Kidney (tissue), 13 donors: ENCODE measurements at regions not wholly inside any gene's neighbourhood (a gene's known extent, or its start where the extent isn't known, plus 50 kb on each side); places are given as distances from the start of the nearest gene placed in this dataset.

Experiments
- DNase-seq, 5 donors: peaks; one replicate each; pipeline ENCODE4 v3.0.0-alpha.2; 2013 to 2020
- FAIRE-seq: peaks from 2 replicates; lab custom pipeline; 2012; peaks lifted over from hg19 to GRCh38; lab: Jason Lieb, UNC
- H3K27ac ChIP-seq, 2 donors: one replicate each; pipeline ENCODE4 v1.7.0; 2013; ENCODE audit warnings: low read depth in 2 of 2, low read length in 2 of 2, inconsistent platforms in 1 of 2
- H3K27me3 ChIP-seq: one replicate; pipeline ENCODE4 v1.7.1; 2013; ENCODE audit warnings: low read length, inconsistent platforms; ENCODE audit not compliant: control insufficient read depth, insufficient read depth
- H3K36me3 ChIP-seq, 3 donors: one replicate each; pipeline versions ENCODE4 v1.7.0 to v1.7.1; 2013; ENCODE audit warnings: low read length in 3 of 3, control low read depth in 1 of 3, inconsistent platforms in 1 of 3; ENCODE audit not compliant: insufficient read depth in 3 of 3, control insufficient read depth in 2 of 3
- H3K4me1 ChIP-seq, 3 donors: one replicate each; pipeline versions ENCODE4 v1.7.0 to v1.7.1; 2013; ENCODE audit warnings: low read length in 3 of 3, inconsistent platforms in 1 of 3, low read depth in 1 of 3; ENCODE audit not compliant: control insufficient read depth in 2 of 3, insufficient read depth in 2 of 3
- H3K4me3 ChIP-seq, 3 donors: one replicate each; pipeline versions ENCODE4 v1.7.0 to v1.8.1; 2013; ENCODE audit warnings: low read length in 3 of 3, control low read depth in 1 of 3, inconsistent platforms in 1 of 3
- H3K9ac ChIP-seq, 3 donors: one replicate each; pipeline versions ENCODE4 v1.7.0 to v1.7.1; 2013; ENCODE audit warnings: low read length in 3 of 3, control low read depth in 1 of 3, inconsistent platforms in 1 of 3
- H3K9me3 ChIP-seq, 3 donors: one replicate each; pipeline versions ENCODE4 v1.7.0 to v1.7.1; 2013; ENCODE audit warnings: low read length in 3 of 3, control low read depth in 1 of 3, inconsistent platforms in 1 of 3; ENCODE audit not compliant: control insufficient read depth in 2 of 3, insufficient read depth in 1 of 3
- CTCF ChIP-seq: IDR thresholded peaks from 3 replicates; pipeline ENCODE4 v1.5.1; 2012; ENCODE audit warnings: mild to moderate bottlenecking, moderate library complexity, borderline replicate concordance; ENCODE audit not compliant: insufficient read depth; ENCODE audit errors: extremely low read depth
- intact Hi-C: fragments of 100-400 bp; cut with DNase I; formaldehyde crosslinking; loops from one replicate; pipeline ENCODE4 v1.11.1; 2022
- donor health status: control.
- donor health status: control.
- donor health status: control.
- donor health status: control.
- donor health status: control.
- donor health status: DM: yes; HTN: yes; CAD: no.
- donor health status: Normal renal cell carcinoma (clear cell type).

- no peak overlapping the region for H3K9ac ChIP-seq
- FAIRE-seq: no peak
- no peaks in the 10 kb centered on the region for H3K27me3 ChIP-seq
- DNase-seq: no peak
- no peak overlapping the region for H3K4me3 ChIP-seq
- no peaks in the 10 kb centered on the region for H3K36me3 ChIP-seq
- TF ChIP-seq CTCF: no peak
- H3K4me1 ChIP-seq: no peaks in the 10 kb centered on the region
- H3K9me3 ChIP-seq: no peaks in the 10 kb centered on the region
- intact Hi-C loops: no loop called here
- H3K27ac ChIP-seq: no peak overlapping the region
Observed at GRCh38 chr6:20313051-20313450, 88.6 kb upstream of the E2F3 start.

- no peaks in the 10 kb centered on the region for H3K4me1 ChIP-seq
- DNase-seq (no peak), FAIRE-seq (no peak)
- no peaks in the 10 kb centered on the region for H3K9me3 ChIP-seq
- H3K27me3 ChIP-seq: no peaks in the 10 kb centered on the region
- intact Hi-C loops: no loop called here
- TF ChIP-seq CTCF: no peak
- no peak overlapping the region for H3K9ac ChIP-seq
- no peak overlapping the region for H3K27ac ChIP-seq
- no peaks in the 10 kb centered on the region for H3K36me3 ChIP-seq
- no peak overlapping the region for H3K4me3 ChIP-seq
Observed at GRCh38 chr6:20313960-20314530, 87.6 kb upstream of the E2F3 start.

- DNase-seq (no peak), FAIRE-seq (no peak)
- H3K4me3 ChIP-seq: no peak overlapping the region
- TF ChIP-seq CTCF: no peak
- intact Hi-C loops: no loop called here
- no peaks in the 10 kb centered on the region for H3K4me1 ChIP-seq
- no peaks in the 10 kb centered on the region for H3K36me3 ChIP-seq
- H3K9ac ChIP-seq: no peak overlapping the region
- no peak overlapping the region for H3K27ac ChIP-seq
- H3K27me3 ChIP-seq: no peaks in the 10 kb centered on the region
- no peaks in the 10 kb centered on the region for H3K9me3 ChIP-seq
Observed at GRCh38 chr6:20314866-20315845, 86.5 kb upstream of the E2F3 start.
